ENCODE measurements at regions not wholly inside any gene's neighbourhood (a gene's known extent, or its start where the extent isn't known, plus 50 kb on each side); places are given as distances from the start of the nearest gene placed in this dataset.

DNA sequence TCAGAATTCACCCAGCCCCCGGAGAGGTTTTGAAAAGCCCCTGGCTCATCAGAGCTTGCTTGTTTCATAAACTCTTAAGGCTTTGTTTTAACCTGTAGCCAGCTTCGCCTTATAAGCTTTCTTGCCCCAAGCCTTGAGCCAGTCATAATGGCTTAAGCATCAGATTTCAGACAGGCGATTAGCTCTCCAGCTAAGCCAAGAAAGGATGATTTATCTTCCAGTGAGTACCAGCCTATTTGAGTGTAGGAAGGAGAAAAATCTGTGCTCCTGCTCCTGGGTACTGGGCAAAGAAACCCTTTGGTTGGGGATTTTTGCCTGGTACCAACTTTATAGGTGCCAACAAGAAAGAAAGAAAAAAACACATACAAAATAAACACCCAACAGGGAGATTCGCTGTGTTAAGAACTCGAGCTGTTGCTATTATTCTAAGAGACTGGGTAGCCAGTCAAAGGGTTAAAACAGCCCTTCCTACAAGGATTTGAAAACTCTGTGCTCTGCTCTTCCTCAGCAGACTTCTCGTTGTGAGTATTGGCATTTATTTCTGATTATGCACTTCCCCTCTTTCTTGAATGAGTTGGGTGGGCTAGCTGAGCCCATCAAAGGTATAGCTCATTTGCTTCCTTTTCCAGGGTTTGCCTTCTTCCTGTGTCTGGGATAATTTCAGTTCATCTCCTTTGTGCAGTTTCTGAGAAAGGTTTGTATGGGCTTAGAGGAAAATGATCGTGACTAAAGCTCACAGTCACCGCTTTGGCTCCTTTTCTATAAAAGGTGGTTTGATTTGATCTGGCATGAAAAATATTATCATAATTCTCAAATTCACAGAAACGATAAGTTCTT lies 157.2 kb upstream of the DMRT1 start:
- TF ChIP-seq SUZ12 (IDR thresholded peaks at IDR 0.05; ENCODE audit: extremely low read depth, insufficient read depth, insufficient read length) (no peak), ZNF274 (IDR thresholded peaks at IDR 0.05; ENCODE audit: low read depth, low read length) (no peak), YY1 (IDR thresholded peaks at IDR 0.05; ENCODE audit: insufficient read depth, insufficient read length) (no peak)
- Histone ChIP-seq H3K27me3 (ENCODE audit: insufficient read depth, insufficient read length) (no peaks in the 10 kb centered on the region), H3K9me3 (ENCODE audit: insufficient read depth, low read length) (no peaks in the 10 kb centered on the region), H3K4me3 (ENCODE audit: insufficient read length, low read depth) (no peak overlapping the region), H3K36me3 (ENCODE audit: insufficient read depth, insufficient read length, low read length) (no peaks in the 10 kb centered on the region), H3K4me1 (ENCODE audit: insufficient read depth, insufficient read length) (peaks cover 3% of the 10 kb centered on the region), H3K9ac (ENCODE audit: insufficient read length, low read depth) (peak overlapping the region; percentile 37)
- DNase-seq (ENCODE audit: low read depth, low spot score): peak; percentile 39

DNA sequence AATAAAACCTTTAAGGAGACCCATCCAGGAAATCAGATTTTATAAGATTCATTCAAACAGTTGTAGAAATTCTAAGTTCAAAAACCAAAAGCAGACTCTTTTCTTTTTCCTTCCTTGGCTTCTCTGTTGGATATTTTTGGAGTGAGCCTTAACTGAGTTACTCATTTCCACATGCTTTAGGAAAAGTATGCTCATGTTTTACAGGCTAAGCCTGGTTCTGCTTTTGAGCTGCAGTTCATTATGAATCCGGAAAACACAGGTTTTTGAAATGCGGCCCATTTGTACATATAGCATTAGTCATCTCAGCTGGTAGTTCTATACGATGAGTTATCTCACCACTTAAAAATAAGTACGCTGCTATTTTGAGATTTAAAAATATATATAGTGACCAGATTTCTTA lies 156.6 kb upstream of the DMRT1 start:
- H3K4me3 ChIP-seq (ENCODE audit: insufficient read length, low read depth): no peak overlapping the region
- H3K4me1 ChIP-seq (ENCODE audit: insufficient read depth, insufficient read length): peaks cover 3% of the 10 kb centered on the region
- no peaks in the 10 kb centered on the region for H3K9me3 ChIP-seq (ENCODE audit: insufficient read depth, low read length)
- no peak overlapping the region for H3K9ac ChIP-seq (ENCODE audit: insufficient read length, low read depth)
- H3K36me3 ChIP-seq (ENCODE audit: insufficient read depth, insufficient read length, low read length): no peaks in the 10 kb centered on the region
- TF ChIP-seq SUZ12 (IDR thresholded peaks at IDR 0.05; ENCODE audit: extremely low read depth, insufficient read depth, insufficient read length) (no peak), YY1 (IDR thresholded peaks at IDR 0.05; ENCODE audit: insufficient read depth, insufficient read length) (no peak), ZNF274 (IDR thresholded peaks at IDR 0.05; ENCODE audit: low read depth, low read length) (no peak)
- no peak for DNase-seq (ENCODE audit: low read depth, low spot score)
- no peaks in the 10 kb centered on the region for H3K27me3 ChIP-seq (ENCODE audit: insufficient read depth, insufficient read length)

DNA sequence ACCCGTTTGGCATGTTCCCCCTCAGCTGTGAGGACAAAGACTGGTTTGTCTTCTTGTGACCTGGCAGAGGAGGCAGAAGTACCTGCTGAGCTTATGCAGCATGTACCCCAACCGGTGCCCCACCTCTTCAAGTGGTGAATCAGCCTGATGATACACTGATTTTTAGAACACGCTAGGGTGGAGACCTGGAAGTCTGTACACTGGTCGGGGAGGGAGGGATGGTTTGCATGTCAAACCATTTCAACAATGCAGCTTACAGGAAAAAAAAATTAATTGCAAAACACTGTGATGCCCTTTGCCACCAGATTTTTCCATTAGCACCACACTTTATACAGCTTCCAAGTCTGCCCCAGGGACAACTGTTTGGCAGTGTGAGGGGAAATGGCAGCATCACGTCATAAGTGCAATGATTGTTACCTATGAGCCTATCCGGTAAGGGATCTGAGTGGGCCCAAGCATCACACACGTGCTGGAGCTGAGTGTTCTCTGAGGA lies 155.1 kb upstream of the DMRT1 start:
- Histone ChIP-seq H3K4me3 (ENCODE audit: insufficient read length, low read depth) (no peak overlapping the region), H3K36me3 (ENCODE audit: insufficient read depth, insufficient read length, low read length) (no peaks in the 10 kb centered on the region), H3K4me1 (ENCODE audit: insufficient read depth, insufficient read length) (peaks cover 3% of the 10 kb centered on the region), H3K27me3 (ENCODE audit: insufficient read depth, insufficient read length) (no peaks in the 10 kb centered on the region), H3K9ac (ENCODE audit: insufficient read length, low read depth) (no peak overlapping the region), H3K9me3 (ENCODE audit: insufficient read depth, low read length) (no peaks in the 10 kb centered on the region)
- no peak for TF ChIP-seq YY1 (IDR thresholded peaks at IDR 0.05; ENCODE audit: insufficient read depth, insufficient read length)
- DNase-seq (ENCODE audit: low read depth, low spot score): no peak

DNA sequence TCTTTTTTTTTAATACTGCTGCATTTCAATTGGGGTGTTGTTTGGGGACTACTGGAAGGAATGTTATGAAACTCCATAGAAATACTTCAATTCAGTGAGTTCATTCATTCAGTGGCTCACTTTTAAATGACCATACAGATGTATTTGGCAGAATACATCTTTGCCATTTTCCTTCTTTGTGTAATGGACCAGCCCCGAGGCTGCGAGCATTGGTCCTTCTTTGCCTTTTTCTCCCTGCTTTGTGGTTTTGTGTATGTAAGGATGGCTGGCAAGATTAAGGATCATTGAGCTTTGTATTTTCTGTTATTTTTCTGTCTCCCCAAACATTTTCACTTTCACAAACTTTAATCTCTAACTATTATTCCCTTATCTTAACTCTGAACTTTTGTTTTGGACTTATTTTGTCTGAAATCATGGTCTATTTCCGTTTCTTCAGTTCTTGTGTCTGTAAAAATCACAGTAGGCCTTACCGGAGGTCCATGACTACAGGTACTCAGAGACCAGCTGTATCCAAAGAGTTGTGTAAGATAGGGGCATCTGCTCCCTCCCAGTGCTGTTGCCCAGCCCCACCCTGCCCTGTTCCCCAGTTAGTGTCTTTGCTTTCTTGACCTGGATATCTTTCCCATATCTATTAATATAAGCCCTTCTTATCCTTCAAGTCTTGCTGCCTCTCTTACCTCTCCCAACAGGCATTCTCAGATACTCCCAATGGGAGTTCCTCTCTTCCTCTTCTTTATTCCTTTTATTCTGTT lies 154.3 kb upstream of the DMRT1 start:
- Histone ChIP-seq H3K9me3 (ENCODE audit: insufficient read depth, low read length) (no peaks in the 10 kb centered on the region), H3K27me3 (ENCODE audit: insufficient read depth, insufficient read length) (no peaks in the 10 kb centered on the region), H3K36me3 (ENCODE audit: insufficient read depth, insufficient read length, low read length) (no peaks in the 10 kb centered on the region), H3K4me1 (ENCODE audit: insufficient read depth, insufficient read length) (peaks cover 3% of the 10 kb centered on the region), H3K4me3 (ENCODE audit: insufficient read length, low read depth) (no peak overlapping the region), H3K9ac (ENCODE audit: insufficient read length, low read depth) (no peak overlapping the region)
- no peak for DNase-seq (ENCODE audit: low read depth, low spot score)
- TF ChIP-seq YY1 (IDR thresholded peaks at IDR 0.05; ENCODE audit: insufficient read depth, insufficient read length) (no peak), ZNF274 (IDR thresholded peaks at IDR 0.05; ENCODE audit: low read depth, low read length) (no peak), SUZ12 (IDR thresholded peaks at IDR 0.05; ENCODE audit: extremely low read depth, insufficient read depth, insufficient read length) (no peak)

DNA sequence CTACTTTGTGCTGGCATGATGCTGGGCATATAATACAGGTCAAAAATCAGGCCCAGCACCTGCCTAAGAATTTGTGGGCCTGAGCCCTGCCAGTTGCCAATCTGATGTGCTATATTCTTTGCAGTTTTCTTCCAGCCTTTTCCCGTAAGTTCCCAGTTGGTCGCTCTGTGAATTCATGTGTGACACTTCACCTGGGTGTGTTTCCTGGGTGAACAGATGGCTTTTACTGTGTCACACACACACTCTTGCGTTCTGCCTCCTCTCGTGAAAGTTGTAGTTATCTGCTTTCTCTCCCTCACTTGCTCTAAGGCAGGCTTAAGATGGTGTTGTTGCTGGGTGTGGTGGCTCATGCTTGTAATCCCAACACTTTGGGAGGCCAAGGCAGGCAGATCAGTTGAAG lies 153.5 kb upstream of the DMRT1 start:
- no peaks in the 10 kb centered on the region for H3K27me3 ChIP-seq (ENCODE audit: insufficient read depth, insufficient read length)
- H3K9me3 ChIP-seq (ENCODE audit: insufficient read depth, low read length): no peaks in the 10 kb centered on the region
- no peaks in the 10 kb centered on the region for H3K36me3 ChIP-seq (ENCODE audit: insufficient read depth, insufficient read length, low read length)
- DNase-seq (ENCODE audit: low read depth, low spot score): no peak
- H3K4me1 ChIP-seq (ENCODE audit: insufficient read depth, insufficient read length): peaks cover 3% of the 10 kb centered on the region
- no peak overlapping the region for H3K9ac ChIP-seq (ENCODE audit: insufficient read length, low read depth)
- no peak overlapping the region for H3K4me3 ChIP-seq (ENCODE audit: insufficient read length, low read depth)
- TF ChIP-seq SUZ12 (IDR thresholded peaks at IDR 0.05; ENCODE audit: extremely low read depth, insufficient read depth, insufficient read length) (no peak), YY1 (IDR thresholded peaks at IDR 0.05; ENCODE audit: insufficient read depth, insufficient read length) (no peak), ZNF274 (IDR thresholded peaks at IDR 0.05; ENCODE audit: low read depth, low read length) (no peak)

DNA sequence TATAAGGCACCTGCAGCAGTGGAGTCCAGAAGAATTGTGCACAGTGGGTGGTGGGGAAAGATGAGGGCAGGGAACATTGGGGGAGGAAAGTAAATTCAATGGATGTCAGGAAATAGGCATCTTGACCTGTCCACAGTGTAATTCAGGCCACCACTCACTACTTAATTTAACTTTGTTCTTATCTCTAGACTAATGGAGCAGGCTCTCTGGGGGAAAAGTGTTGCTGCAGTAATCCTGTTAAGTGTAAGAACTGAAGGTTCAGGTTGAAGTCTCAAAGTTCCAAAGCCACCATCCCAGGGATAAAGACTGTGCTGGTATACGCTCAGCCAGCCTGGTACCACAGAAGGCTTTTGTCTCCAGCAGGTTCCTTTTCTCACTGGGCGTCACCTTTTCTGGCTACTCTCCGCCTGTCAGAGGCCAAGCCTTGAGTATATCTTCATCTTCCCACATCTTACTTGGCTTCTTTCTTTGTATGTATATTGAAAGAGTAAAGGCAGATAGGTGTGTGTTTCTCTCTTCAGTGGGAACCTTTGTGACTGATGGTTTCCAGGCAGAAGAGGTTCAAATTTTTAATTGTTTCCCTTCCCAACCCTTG lies 150.9 kb upstream of the DMRT1 start:
- no peak overlapping the region for H3K9ac ChIP-seq (ENCODE audit: insufficient read length, low read depth)
- H3K36me3 ChIP-seq (ENCODE audit: insufficient read depth, insufficient read length, low read length): no peaks in the 10 kb centered on the region
- no peaks in the 10 kb centered on the region for H3K9me3 ChIP-seq (ENCODE audit: insufficient read depth, low read length)
- peaks cover 3% of the 10 kb centered on the region for H3K4me1 ChIP-seq (ENCODE audit: insufficient read depth, insufficient read length)
- no peak for DNase-seq (ENCODE audit: low read depth, low spot score)
- H3K27me3 ChIP-seq (ENCODE audit: insufficient read depth, insufficient read length): no peaks in the 10 kb centered on the region
- no peak overlapping the region for H3K4me3 ChIP-seq (ENCODE audit: insufficient read length, low read depth)
- TF ChIP-seq SUZ12 (IDR thresholded peaks at IDR 0.05; ENCODE audit: extremely low read depth, insufficient read depth, insufficient read length): no peak
- no peak for TF ChIP-seq YY1 (IDR thresholded peaks at IDR 0.05; ENCODE audit: insufficient read depth, insufficient read length)
- TF ChIP-seq ZNF274 (IDR thresholded peaks at IDR 0.05; ENCODE audit: low read depth, low read length): no peak

Measured in NT2/D1 (cell line).